Stomach (tissue), 8 donors: ENCODE measurements at regions not wholly inside any gene's neighbourhood (a gene's known extent, or its start where the extent isn't known, plus 50 kb on each side); places are given as distances from the start of the nearest gene placed in this dataset.

Experiments
- DNase-seq, 2 donors: peaks; one replicate each; pipeline versions ENCODE4 v3.0.0 to v3.0.0-alpha.2; 2013 to 2019
- H3K27ac ChIP-seq, 5 donors: fragments of 200-600 bp in 4 of 5; sonication (generic) in 4 of 5; one replicate each; pipeline ENCODE4 v1.5.1; 2013 to 2019; ENCODE audit warnings: mild to moderate bottlenecking in 1 of 5, moderate library complexity in 1 of 5
- H3K27me3 ChIP-seq, 3 donors: fragments of 200-600 bp; sonication (generic); one replicate each; pipeline ENCODE4 v1.5.1; 2017 to 2019; ENCODE audit warnings: mixed run types in 1 of 3
- H3K36me3 ChIP-seq, 4 donors: fragments of 200-600 bp; sonication (generic); 1 replicate in 3 of 4; 2 replicates in 1 of 4; pipeline ENCODE4 v1.5.1; 2016 to 2019
- H3K4me1 ChIP-seq, 4 donors: fragments of 200-600 bp; sonication (generic); one replicate each; pipeline ENCODE4 v1.5.1; 2016 to 2019
- H3K4me3 ChIP-seq, 4 donors: fragments of 200-600 bp; sonication (generic) in 3 of 4; one replicate each; pipeline ENCODE4 v1.5.1; 2016 to 2019; ENCODE audit warnings: mild to moderate bottlenecking in 1 of 4
- H3K9me3 ChIP-seq, 4 donors: fragments of 200-600 bp; sonication (generic); one replicate each; pipeline ENCODE4 v1.5.1; 2016 to 2019
- CTCF ChIP-seq, 7 experiments: fragments of 450-650 bp in 4 of 7; fragments of 200-600 bp in 3 of 7; sonication (generic) in 3 of 7; IDR thresholded peaks; one replicate each; pipeline ENCODE4 v1.5.1; 2016 to 2019; ENCODE audit warnings: antibody characterized with exemption in 7 of 7, control low read depth in 2 of 7, mild to moderate bottlenecking in 1 of 7
- EP300 ChIP-seq: sonication (generic); formaldehyde crosslinking; IDR thresholded peaks from one replicate; pipeline ENCODE4 v1.6.1; 2017; ENCODE audit warnings: antibody characterized with exemption
- POLR2A ChIP-seq, 4 donors: fragments of 450-650 bp; IDR thresholded peaks; one replicate each; pipeline ENCODE4 v1.6.1; 2016; ENCODE audit warnings: antibody characterized with exemption in 4 of 4, control low read depth in 2 of 4, mild to moderate bottlenecking in 1 of 4, moderate library complexity in 1 of 4
- POLR2AphosphoS5 ChIP-seq, 3 donors: sonication (generic); formaldehyde crosslinking; IDR thresholded peaks; one replicate each; pipeline ENCODE4 v1.6.1; 2016; ENCODE audit warnings: antibody characterized with exemption in 3 of 3
- WGBS, 5 donors: extraction: QIAGEN DNeasy Blood & Tissue Kit in 3 of 5; methylation state at CpG; one replicate each; pipeline versions ENCODE4 v1.1.5 to v1.1.7; 2013 to 2018; 5-methylcytosine and 5-hydroxymethylcytosine counted together
- intact Hi-C: fragments of 100-400 bp; cut with DNase I; formaldehyde crosslinking; loops from one replicate; pipeline ENCODE4 v1.15.1; 2023; ENCODE audit warnings: low total_unique reads
- donor health status: healthy with polysubstance abuse.
- donor health status: Bipolar disorder and iron deficiency.
- donor health status: healthy.

GRCh38 chr13:89057862-89058261 lies 1386.7 kb downstream of the SLITRK5 start:
- no peaks in the 10 kb centered on the region for H3K4me1 ChIP-seq
- H3K27ac ChIP-seq: no peak overlapping the region
- H3K9me3 ChIP-seq: no peaks in the 10 kb centered on the region
- no peak overlapping the region for H3K4me3 ChIP-seq
- intact Hi-C loops: no loop called here
- DNase-seq: no peak
- H3K27me3 ChIP-seq: no peaks in the 10 kb centered on the region
- TF ChIP-seq POLR2AphosphoS5 (IDR thresholded peaks at IDR 0.05): no peak
- TF ChIP-seq CTCF (IDR thresholded peaks at IDR 0.05): no peak
- TF ChIP-seq EP300: no peak
- TF ChIP-seq POLR2A (IDR thresholded peaks at IDR 0.05): no peak
- 92 to 97% (median 93%) methylated on average over 3 of the region's 3 CpGs for WGBS, 5 donors
- no peaks in the 10 kb centered on the region for H3K36me3 ChIP-seq

- TF ChIP-seq POLR2AphosphoS5 (IDR thresholded peaks at IDR 0.05) (no peak), EP300 (no peak), POLR2A (IDR thresholded peaks at IDR 0.05) (no peak), CTCF (IDR thresholded peaks at IDR 0.05) (no peak)
- Histone ChIP-seq H3K27ac (no peak overlapping the region), H3K27me3 (no peaks in the 10 kb centered on the region), H3K9me3 (no peaks in the 10 kb centered on the region), H3K4me3 (no peak overlapping the region), H3K4me1 (no peaks in the 10 kb centered on the region), H3K36me3 (no peaks in the 10 kb centered on the region)
- WGBS, 5 donors: 25 to 55% (median 29%) methylated on average over 1 of the region's 1 CpG
- intact Hi-C loops: no loop called here
- peak in 1 of 2 donors; percentile 7 for DNase-seq
These were observed 1390.7 kb downstream of the SLITRK5 start for GRCh38 chr13:89061821-89062220.

- peak in 1 of 2 donors; percentile 84 for DNase-seq
- intact Hi-C loops: no loop called here
- WGBS, 5 donors: 13 to 25% (median 18%) methylated on average over 9 of the region's 9 CpGs
- Histone ChIP-seq H3K36me3 (no peaks in the 10 kb centered on the region), H3K4me1 (no peaks in the 10 kb centered on the region), H3K9me3 (no peaks in the 10 kb centered on the region), H3K27me3 (no peaks in the 10 kb centered on the region), H3K27ac (no peak overlapping the region), H3K4me3 (no peak overlapping the region)
- TF ChIP-seq POLR2A (IDR thresholded peaks at IDR 0.05): no peak
- peak in 4 of 7 experiments; percentile 42 to 45 (median 43) for TF ChIP-seq CTCF (IDR thresholded peaks at IDR 0.05)
These were observed 1395.8 kb downstream of the SLITRK5 start for GRCh38 chr13:89066868-89067466.

- H3K4me3 ChIP-seq: no peak overlapping the region
- no peaks in the 10 kb centered on the region for H3K27me3 ChIP-seq
- H3K36me3 ChIP-seq: no peaks in the 10 kb centered on the region
- 81 to 95% (median 91%) methylated on average over 1 of the region's 1 CpG for WGBS, 5 donors
- DNase-seq: no peak
- no peaks in the 10 kb centered on the region for H3K4me1 ChIP-seq
- intact Hi-C loops: no loop called here
- no peak for TF ChIP-seq CTCF (IDR thresholded peaks at IDR 0.05)
- no peak for TF ChIP-seq POLR2AphosphoS5 (IDR thresholded peaks at IDR 0.05)
- H3K27ac ChIP-seq: no peak overlapping the region
- no peaks in the 10 kb centered on the region for H3K9me3 ChIP-seq
These were observed 1401.8 kb downstream of the SLITRK5 start for GRCh38 chr13:89072979-89073378.
